GM18499 (cell line): ENCODE measurements at regions not wholly inside any gene's neighbourhood (a gene's known extent, or its start where the extent isn't known, plus 50 kb on each side); places are given as distances from the start of the nearest gene placed in this dataset.

Experiments
- ATAC-seq: cut with Tn5 transposase; IDR thresholded peaks from one replicate; pipeline ENCODE4 v1.9.1; 2021; ENCODE audit warnings: moderate number of reproducible peaks; ENCODE audit not compliant: insufficient read depth, unreplicated experiment

- no peak for ATAC-seq
Observed at GRCh38 chr18:10201226-10201625, 253.2 kb upstream of the APCDD1 start.

GRCh38 chr18:10201659-10202058 lies 252.8 kb upstream of the APCDD1 start:
- ATAC-seq = no peak

DNA sequence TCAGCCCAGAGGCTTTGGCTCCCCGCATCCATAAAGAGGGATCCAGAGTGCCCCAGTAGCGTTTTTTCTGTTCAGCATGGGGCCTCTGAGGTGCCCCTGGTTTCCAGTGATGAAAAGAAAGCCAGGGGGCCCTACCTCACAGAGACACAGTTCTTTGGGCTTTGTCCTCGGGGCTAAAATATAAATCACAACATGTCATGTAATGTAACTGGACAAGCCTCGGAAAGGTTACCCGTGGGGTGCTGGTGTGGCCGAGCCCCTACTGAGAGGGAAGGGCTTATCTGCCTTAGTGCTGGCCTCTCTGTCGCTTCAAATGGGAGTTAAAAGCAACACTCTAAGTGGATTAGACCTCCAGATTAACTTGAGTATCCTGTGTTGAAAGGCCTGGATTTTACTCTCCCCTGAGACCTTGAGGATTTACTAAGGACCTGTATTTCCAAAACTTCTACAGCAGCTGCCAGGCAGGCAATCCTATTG lies 251.6 kb upstream of the APCDD1 start:
- no peak for ATAC-seq

- no peak for ATAC-seq
Observed at GRCh38 chr18:10205151-10205550, 249.3 kb upstream of the APCDD1 start.

DNA sequence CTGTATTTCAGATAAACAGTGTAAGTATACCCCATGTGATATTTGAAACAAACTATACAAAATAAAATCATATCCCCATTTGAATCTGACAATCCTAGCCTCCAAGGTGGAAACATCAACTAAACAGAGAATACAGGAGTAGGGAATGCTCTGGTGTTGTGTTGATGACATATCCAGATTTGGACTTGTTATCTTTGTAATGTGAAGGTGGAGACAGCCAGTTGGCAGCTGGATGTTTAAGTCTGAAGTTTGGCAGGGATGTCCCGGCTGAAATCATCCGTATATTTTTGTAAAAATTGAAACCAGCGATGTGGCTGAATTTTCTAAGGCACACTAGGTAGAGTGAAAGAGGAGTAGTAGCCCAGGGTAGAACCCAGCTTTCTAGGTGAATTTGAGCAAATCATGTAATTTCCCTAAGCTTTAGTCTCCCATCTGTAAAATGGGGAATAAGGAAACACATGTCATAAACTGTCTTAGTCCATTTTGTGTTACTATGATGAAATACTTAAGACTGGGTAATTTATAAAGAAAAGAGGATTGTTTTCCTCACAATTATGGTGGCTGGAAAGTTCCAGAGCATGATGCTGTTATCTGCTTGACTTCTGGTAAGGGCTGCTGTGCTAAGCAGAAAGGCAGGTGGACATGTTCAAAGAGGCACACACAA lies 246.6 kb upstream of the APCDD1 start:
- no peak for ATAC-seq

DNA sequence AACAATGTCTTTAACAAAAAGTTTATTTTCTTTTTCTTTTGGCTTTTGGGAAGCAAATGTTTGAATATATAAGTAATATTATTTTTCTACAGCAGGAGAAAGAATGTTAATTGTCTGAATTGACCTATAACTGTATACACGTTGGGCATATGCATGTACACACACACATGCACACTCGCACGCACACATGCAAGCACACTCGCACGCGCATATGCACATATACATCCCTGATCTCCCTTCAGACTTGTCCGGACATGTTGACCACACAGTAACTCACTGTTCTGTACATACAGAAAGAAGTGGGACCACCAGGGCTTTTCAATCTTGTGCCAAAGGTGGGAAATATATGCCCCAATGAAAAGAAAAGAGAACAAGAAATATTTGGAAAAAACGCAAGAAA lies 245.1 kb upstream of the APCDD1 start:
- no peak for ATAC-seq

GRCh38 chr18:10210057-10210633 lies 244.3 kb upstream of the APCDD1 start:
- no peak for ATAC-seq

- ATAC-seq = peak; percentile 91
Observed at GRCh38 chr18:10213526-10213925, 240.9 kb upstream of the APCDD1 start.

- no peak for ATAC-seq
Observed at GRCh38 chr18:10215446-10215845, 239.0 kb upstream of the APCDD1 start.

- ATAC-seq = no peak
Observed at GRCh38 chr18:10216791-10217190, 237.6 kb upstream of the APCDD1 start.

DNA sequence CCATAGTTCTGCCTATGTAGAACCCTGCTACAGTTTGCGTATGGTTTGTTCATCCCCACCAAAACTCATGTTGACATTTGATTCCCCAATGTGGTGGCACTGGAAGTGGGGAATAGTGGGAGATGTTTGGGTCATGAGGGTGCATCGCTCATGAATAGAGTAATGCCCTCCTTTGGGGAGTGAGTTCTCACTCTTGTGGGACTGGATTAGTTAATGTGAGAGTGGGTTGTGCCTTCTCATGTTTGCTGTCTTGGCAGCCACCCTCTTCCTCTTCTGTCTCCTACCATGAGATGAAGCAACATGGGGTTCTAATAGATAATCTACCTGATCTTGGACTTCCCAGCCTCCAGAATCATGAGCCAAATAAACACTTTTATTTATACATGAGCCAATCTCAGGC lies 237.2 kb upstream of the APCDD1 start:
- ATAC-seq = no peak

- ATAC-seq = no peak
Observed at GRCh38 chr18:10225300-10225699, 229.1 kb upstream of the APCDD1 start.

DNA sequence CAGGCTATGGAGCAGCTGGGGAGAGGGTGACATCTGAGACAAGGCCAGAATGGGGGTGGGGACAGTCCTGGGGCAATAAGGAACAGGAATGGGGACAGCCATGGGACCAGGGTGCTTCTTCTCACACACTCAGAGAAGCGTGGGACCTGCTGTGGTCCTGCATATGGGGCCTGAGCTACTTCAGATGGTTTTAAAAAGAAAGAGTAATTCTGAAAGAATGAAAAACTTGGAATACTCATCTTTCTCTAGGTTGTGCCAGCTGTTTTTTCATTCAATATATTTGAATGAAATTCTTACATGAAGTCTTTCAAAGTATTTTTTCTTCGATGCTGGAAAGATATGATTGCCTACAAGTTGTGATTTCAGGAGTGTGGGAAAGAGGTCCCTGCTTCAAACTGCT lies 227.5 kb upstream of the APCDD1 start:
- no peak for ATAC-seq

DNA sequence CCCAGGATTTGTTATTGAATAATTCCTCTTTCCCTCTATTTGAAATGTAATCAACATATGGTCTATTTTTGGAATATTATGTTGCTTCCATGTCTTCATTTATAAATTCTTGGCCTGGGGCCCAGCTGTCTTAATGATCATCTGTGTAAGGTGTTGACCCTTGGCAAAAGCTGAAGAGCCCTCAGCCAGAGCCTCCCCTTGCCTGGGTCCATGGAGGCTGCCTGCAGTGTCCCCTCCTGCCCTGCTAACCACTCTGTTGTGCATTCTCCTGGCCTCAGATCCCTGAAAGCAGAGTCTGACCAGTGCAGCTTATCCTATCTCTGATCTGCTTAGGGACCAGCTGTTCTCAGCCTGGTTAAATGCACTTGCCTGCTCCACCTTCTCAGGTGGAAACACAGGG lies 226.1 kb upstream of the APCDD1 start:
- ATAC-seq = no peak

DNA sequence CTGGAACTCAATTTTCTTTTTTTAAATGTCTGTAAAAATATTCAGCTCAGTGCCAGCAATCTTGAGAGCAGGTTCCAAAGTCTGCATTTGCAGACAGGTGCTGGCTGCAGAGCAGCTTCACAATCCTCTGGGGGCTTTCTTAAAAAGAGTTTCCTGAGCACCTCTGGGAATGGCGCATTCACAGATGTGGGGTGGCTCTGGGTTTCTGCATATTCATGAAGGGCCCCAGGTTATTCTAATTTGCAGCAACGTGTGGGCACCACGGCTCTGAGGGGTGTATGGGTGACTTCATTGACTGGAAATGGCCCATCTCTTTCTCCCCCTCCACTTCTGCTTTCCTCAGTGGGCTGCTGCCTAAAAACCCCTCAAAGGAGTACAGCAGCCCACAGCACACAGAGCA lies 225.0 kb upstream of the APCDD1 start:
- ATAC-seq = no peak

DNA sequence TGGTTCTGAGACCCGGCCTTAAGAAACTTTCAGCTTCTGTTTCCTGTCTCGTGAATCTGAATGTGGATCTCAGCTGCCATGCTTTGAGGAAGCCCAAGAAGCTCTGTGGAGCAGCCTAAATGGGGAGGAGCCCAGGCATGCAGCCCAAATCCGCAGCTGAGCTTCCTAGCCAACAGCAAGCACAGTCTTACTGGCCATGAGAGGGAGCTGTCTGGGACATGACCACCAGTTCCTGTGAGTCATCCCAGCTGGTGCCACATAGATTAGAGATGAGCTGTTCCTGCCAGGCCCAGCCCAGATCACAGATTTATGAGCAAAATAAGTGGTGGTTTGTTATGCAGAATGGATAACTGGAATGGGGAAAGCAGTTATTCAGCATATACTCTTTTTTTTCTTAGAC lies 224.4 kb upstream of the APCDD1 start:
- no peak for ATAC-seq

DNA sequence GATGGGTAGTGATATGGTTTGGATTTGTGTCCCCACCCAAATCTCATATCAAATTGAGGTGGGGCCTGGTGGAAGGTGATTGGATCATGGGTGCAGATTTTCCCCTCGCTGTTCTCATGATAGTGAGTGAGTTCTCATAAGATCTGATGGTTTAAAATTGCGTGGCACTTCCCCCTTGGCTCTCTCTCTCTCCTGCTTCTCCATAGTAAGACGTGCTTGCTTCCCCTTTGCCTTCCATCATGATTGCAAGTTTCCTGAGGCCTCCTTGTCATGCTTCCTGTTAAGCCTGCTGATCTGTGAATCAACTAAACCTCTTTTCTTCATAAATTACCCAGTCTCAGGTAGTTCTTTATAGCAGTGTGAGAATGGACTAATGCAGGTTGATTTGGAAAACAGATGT lies 223.2 kb upstream of the APCDD1 start:
- ATAC-seq = no peak

- no peak for ATAC-seq
Observed at GRCh38 chr18:10232062-10232461, 222.4 kb upstream of the APCDD1 start.

DNA sequence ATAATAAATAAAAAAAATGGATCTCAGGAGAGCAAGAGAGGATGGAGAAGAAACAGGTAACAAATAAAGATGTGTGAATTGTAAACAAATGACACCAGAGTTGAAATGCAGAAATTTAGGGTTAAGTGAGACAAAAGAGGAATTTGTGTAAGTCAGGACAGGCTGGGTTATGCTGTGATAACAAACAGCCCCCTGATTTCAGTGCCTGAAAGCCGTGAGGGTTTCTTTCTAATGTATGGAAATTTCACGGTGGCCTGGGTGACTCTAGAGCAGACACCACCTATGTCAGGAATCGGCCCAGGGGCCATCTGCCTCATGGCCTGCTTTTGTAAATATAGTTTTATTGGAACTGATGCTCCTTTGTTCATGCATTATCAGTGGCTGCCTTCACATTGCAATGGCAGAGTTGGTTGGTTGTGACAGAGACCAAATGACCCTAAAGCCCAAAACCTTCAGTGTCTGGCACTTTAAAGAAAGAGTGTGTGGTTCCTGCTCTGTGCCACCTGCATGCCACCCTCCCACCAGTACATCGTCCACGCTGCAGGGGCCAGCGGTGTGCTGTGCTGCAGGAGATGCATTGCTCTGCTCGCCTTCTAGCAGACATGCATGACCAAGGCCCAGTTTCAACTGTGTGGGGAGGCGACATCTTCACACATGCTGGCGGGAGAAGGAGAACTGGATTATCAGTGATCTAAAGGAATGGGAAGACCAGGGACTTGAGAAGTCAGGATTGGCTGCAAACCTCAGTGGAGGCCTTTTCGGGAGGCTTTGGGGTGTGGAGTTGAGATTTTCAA lies 221.2 kb upstream of the APCDD1 start:
- ATAC-seq = no peak

DNA sequence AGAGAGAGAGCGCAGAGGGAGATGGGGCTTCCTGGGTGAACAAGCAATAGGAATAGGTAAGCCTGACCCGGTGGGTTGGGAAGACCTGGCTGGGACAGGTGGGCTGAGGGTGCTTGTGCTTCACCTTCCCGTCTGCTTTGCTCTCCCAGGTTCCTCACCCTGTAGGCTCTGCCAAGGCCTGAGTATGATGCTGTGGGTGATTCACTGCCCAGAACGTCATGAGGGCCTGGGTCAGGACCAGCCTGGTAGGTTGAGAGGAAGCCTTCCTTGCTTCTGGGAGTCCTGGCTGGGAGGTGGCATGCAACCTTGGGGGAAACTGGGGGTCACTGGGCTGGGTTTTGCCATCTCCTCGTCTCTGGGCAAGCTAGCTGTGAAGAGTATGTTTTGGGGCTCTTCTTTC lies 220.2 kb upstream of the APCDD1 start:
- no peak for ATAC-seq

DNA sequence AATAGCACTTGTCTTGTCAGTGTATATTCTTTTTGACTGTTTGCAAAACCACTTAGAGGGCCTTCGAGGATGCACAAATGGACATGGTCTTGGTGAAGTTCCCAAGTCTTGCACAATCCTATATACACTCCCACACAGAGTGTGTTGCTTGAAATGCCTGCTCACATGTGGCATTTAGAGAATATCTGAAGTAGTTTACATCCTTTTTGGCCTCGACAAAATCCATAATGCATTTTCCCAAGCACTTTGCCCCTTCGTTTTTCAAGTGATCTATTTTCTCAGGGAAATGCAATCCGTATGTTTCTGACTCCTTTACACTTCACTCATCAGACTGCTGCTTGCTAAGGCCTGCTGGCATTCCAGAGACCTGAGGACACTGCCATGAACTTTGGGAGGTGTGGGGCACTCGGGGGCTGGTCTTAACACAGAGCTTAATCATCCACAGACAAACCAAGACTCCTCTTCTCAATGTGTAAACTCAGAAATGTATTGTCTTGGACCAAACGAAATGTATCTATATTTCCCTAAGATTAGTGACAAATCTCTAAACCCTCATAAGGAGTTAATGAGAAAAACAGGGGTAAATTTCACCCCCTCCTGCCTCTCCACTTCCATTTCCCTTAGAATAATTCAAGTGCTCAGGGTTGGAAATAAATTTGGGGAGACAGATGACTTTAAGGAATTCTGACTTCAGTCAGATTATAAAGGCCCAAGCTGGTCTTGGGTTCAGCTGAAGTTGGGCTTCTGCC lies 219.3 kb upstream of the APCDD1 start:
- no peak for ATAC-seq
